ENCODE measurements at regions not wholly inside any gene's neighbourhood (a gene's known extent, or its start where the extent isn't known, plus 50 kb on each side); places are given as distances from the start of the nearest gene placed in this dataset.

DNA sequence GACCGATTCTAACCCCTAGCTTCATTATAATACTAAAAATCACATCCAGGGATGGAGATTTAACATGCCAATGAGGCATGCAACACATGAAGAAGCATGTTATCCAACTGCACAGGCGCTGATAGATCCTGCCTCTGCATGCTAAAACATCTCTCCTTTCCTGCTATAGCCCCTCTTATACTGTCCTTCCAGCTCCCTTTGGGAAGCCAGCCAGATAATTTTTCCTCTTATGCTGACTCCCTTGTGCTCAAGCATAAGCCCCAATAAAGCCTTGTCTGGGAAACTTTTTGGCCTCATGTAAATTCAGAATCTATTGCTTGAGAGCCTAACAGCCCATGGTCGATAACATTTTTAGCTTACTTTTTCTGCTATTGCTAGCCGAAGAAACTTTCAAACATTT, 404.3 kb downstream of the EPM2A start:
- TF ChIP-seq, protein P1, sequence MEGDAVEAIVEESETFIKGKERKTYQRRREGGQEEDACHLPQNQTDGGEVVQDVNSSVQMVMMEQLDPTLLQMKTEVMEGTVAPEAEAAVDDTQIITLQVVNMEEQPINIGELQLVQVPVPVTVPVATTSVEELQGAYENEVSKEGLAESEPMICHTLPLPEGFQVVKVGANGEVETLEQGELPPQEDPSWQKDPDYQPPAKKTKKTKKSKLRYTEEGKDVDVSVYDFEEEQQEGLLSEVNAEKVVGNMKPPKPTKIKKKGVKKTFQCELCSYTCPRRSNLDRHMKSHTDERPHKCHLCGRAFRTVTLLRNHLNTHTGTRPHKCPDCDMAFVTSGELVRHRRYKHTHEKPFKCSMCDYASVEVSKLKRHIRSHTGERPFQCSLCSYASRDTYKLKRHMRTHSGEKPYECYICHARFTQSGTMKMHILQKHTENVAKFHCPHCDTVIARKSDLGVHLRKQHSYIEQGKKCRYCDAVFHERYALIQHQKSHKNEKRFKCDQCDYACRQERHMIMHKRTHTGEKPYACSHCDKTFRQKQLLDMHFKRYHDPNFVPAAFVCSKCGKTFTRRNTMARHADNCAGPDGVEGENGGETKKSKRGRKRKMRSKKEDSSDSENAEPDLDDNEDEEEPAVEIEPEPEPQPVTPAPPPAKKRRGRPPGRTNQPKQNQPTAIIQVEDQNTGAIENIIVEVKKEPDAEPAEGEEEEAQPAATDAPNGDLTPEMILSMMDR (conservative IDR thresholded peaks at IDR 0.05), result no peak
- no peak overlapping the region for H3K27ac ChIP-seq

DNA sequence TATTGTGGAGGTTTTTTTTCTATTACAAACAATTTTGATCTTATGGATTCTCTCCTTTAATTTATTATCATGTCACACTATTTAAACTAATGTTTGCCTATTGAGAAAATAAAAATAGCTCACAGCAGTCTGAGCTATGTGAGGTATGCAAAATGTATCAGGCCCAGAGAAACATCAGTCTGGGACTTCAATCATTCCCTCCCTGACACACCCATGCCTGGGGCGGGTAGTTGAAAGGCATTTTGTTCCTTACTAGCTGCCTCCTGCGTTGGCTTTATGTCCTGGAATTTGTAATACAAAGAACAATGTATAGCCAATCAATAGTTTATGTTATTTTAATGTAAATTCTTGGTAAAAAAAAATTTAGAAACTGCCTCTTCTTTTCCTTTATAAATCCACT, 403.3 kb downstream of the EPM2A start:
- TF ChIP-seq, protein P1 (conservative IDR thresholded peaks at IDR 0.05), result no peak
- no peak overlapping the region for H3K27ac ChIP-seq

DNA sequence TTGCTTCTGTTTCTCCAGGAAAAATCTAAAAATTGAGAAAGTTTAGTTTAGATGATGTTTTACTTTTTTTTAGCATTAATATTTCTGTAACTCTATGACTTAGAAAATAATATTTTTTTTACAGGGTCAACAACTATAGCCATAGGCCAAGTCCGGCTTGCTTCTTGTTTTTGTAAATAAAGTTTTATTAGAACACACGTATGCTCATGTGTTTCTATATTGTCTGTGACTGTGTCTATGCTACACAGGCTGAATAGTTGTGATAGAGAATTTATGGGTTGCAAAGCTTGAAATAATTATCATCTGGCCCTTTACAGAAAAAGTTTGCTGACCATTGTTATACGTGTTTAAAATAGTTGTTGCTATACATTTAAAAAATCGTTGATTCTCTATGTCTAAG, 399.2 kb downstream of the EPM2A start:
- TF ChIP-seq, protein P1 (conservative IDR thresholded peaks at IDR 0.05), result no peak
- H3K27ac ChIP-seq, result no peak overlapping the region

DNA sequence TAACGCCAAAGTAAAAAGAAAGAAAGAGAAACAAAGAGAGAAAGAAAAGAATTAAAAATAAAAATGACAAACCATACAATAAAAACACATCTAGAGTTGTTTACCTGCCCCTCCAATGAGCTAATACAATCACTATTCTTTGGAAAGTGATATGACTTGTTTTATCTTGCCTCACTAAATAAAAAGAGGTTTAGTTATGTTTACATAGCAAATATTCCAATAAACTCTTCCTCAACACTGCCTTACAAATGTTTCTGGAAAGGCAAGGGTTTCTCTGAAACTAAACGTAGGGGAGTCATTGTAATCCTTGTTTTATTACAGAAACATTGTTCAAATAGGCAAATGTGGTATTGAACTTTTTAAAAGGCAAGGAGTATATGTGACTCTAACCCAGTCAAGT, 396.2 kb downstream of the EPM2A start:
- TF ChIP-seq, protein P1 (conservative IDR thresholded peaks at IDR 0.05), result no peak
- peak overlapping the region; percentile 72 for H3K27ac ChIP-seq

DNA sequence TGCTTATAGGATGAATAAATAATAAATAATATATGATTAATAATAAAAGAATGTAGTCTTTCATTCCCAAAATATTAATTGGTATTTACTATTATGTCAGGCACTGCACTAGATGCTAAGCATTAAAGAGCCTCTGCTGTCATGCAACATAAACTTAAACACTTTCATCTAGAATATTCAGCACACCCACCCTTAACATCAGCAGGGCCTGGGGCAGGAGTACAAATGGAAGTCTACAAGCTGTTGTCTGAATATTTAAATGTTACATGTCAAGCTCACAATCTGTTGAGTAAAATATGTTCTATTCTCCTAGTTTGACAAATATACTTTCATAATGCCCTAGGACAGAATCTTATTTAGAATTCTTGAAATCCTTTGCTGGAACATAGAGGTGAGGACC, 395.1 kb downstream of the EPM2A start:
- peak overlapping the region; percentile 72 for H3K27ac ChIP-seq
- TF ChIP-seq, protein P1 (conservative IDR thresholded peaks at IDR 0.05), result no peak

DNA sequence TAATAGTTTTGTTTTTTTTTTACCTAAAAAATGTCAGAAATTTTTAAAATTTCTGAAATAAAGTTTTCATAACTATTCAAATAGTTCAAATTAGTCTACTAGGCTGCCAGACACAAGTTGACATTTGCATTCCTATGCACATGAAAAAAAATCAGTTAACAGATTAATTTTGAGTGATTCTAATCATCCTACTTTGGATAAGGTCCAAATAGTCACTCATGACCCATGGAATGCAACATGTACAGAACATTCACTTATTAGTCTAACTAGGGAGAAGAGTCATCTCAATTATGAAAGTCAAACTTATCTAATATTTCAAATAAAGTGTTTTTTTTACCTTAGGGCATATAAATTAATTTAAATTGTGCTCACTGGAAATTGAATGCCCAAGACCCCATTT, 390.2 kb downstream of the EPM2A start:
- no peak overlapping the region for H3K27ac ChIP-seq
- TF ChIP-seq, protein P1 (conservative IDR thresholded peaks at IDR 0.05), result no peak

DNA sequence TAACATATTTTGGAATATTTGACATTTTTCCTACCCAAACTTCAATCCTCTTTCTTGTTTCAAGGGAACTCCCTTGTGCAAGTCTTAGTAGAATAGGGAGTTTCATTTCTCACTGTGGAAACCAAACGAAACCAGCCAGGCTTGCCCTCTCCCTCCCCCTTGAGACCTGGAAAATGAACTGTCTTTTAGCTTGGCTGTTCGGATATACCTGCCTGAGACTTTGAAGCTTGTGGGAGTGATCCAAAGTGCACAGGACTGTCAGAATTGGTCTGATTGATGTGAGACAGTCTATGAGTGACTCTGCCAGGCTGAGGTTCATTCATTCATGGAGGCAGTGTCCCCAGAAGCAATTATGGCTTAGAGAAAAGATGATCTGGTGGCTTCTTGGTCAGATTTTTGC, 388.1 kb downstream of the EPM2A start:
- TF ChIP-seq, protein P1 (conservative IDR thresholded peaks at IDR 0.05), result no peak
- H3K27ac ChIP-seq, result no peak overlapping the region

All from VCaP (cell line).